Osteoblast (primary cell): ENCODE measurements at regions not wholly inside any gene's neighbourhood (a gene's known extent, or its start where the extent isn't known, plus 50 kb on each side); places are given as distances from the start of the nearest gene placed in this dataset.

Experiments
- DNase-seq: peaks from one replicate; pipeline ENCODE4 v3.0.0; 2011; ENCODE audit warnings: low spot score, mixed read lengths; ENCODE audit not compliant: insufficient read length; ENCODE audit errors: missing footprints
- H2AFZ ChIP-seq: 2 replicates; pipeline ENCODE4 v1.6.0; 2011; ENCODE audit warnings: mild to moderate bottlenecking, low read length
- H3K27ac ChIP-seq: 2 replicates; pipeline ENCODE4 v1.5.1; 2011; ENCODE audit warnings: mild to moderate bottlenecking, low read depth, low read length, moderate library complexity
- H3K27me3 ChIP-seq: 2 replicates; pipeline ENCODE4 v1.6.0; 2012; ENCODE audit warnings: mild to moderate bottlenecking, control low read depth, inconsistent platforms, low read length, moderate library complexity; ENCODE audit not compliant: insufficient read depth
- H3K36me3 ChIP-seq: 2 replicates; pipeline ENCODE4 v1.5.1; 2011; ENCODE audit warnings: mild to moderate bottlenecking, low read length, control low read depth, moderate library complexity; ENCODE audit not compliant: insufficient read depth
- H3K4me1 ChIP-seq: 2 replicates; pipeline ENCODE4 v1.5.1; 2011; ENCODE audit warnings: mild to moderate bottlenecking, low read length, control low read depth, moderate library complexity; ENCODE audit not compliant: insufficient read depth
- H3K4me2 ChIP-seq: 2 replicates; pipeline ENCODE4 v1.6.0; 2011; ENCODE audit warnings: mild to moderate bottlenecking, low read length; ENCODE audit not compliant: insufficient read depth
- H3K4me3 ChIP-seq: fragments of 200-600 bp; sonication (generic); 3 replicates; pipeline ENCODE4 v1.5.1; 2012; ENCODE audit warnings: mild to moderate bottlenecking, low read length, inconsistent platforms; ENCODE audit not compliant: insufficient read depth
- H3K79me2 ChIP-seq: 2 replicates; pipeline ENCODE4 v1.6.0; 2012; ENCODE audit warnings: mild to moderate bottlenecking, low read length, control low read depth, inconsistent platforms; ENCODE audit not compliant: insufficient read depth
- H3K9me3 ChIP-seq: 2 replicates; pipeline ENCODE4 v1.5.1; 2011; ENCODE audit warnings: low read depth, low read length, control low read depth
- H4K20me1 ChIP-seq: 2 replicates; pipeline ENCODE4 v1.6.0; 2012; ENCODE audit warnings: mild to moderate bottlenecking, low read length, control low read depth; ENCODE audit not compliant: insufficient read depth
- CTCF ChIP-seq: IDR thresholded peaks from 2 replicates; pipeline ENCODE4 v1.5.1; 2011; ENCODE audit warnings: mild to moderate bottlenecking, low read depth, low read length, moderate library complexity; ENCODE audit errors: extremely low read depth

- H3K79me2 ChIP-seq: no peaks in the 10 kb centered on the region
- no peak overlapping the region for H3K4me2 ChIP-seq
- no peak for DNase-seq
- no peak for TF ChIP-seq CTCF
- H2AFZ ChIP-seq: no peak overlapping the region
- no peaks in the 10 kb centered on the region for H3K9me3 ChIP-seq
- H3K4me3 ChIP-seq: no peak overlapping the region
- peaks cover 5% of the 10 kb centered on the region for H3K4me1 ChIP-seq
- no peaks in the 10 kb centered on the region for H4K20me1 ChIP-seq
- H3K36me3 ChIP-seq: no peaks in the 10 kb centered on the region
- no peaks in the 10 kb centered on the region for H3K27me3 ChIP-seq
- H3K27ac ChIP-seq: no peak overlapping the region
These were observed 401.7 kb upstream of the LYPLAL1 start for GRCh38 chr1:218771931-218772330.

- Histone ChIP-seq H2AFZ (no peak overlapping the region), H3K27me3 (no peaks in the 10 kb centered on the region), H3K79me2 (no peaks in the 10 kb centered on the region), H3K4me3 (no peak overlapping the region), H3K4me2 (peak overlapping the region; percentile 26), H3K36me3 (no peaks in the 10 kb centered on the region), H3K27ac (no peak overlapping the region), H4K20me1 (no peaks in the 10 kb centered on the region), H3K4me1 (peaks cover 5% of the 10 kb centered on the region), H3K9me3 (no peaks in the 10 kb centered on the region)
- DNase-seq: peak; percentile 53
- no peak for TF ChIP-seq CTCF
These were observed 401.1 kb upstream of the LYPLAL1 start for GRCh38 chr1:218772575-218772974.

GRCh38 chr1:218775501-218776021, 398.1 kb upstream of the LYPLAL1 start:
- no peaks in the 10 kb centered on the region for H3K9me3 ChIP-seq
- H3K4me2 ChIP-seq: no peak overlapping the region
- no peaks in the 10 kb centered on the region for H3K79me2 ChIP-seq
- no peak overlapping the region for H2AFZ ChIP-seq
- no peak for DNase-seq
- no peak overlapping the region for H3K27ac ChIP-seq
- TF ChIP-seq CTCF: no peak
- H3K27me3 ChIP-seq: no peaks in the 10 kb centered on the region
- no peak overlapping the region for H3K4me3 ChIP-seq
- H4K20me1 ChIP-seq: no peaks in the 10 kb centered on the region
- peaks cover 7% of the 10 kb centered on the region for H3K4me1 ChIP-seq
- no peaks in the 10 kb centered on the region for H3K36me3 ChIP-seq

GRCh38 chr1:218778257-218779126, 395.2 kb upstream of the LYPLAL1 start:
- peaks cover 2% of the 10 kb centered on the region for H3K4me1 ChIP-seq
- no peaks in the 10 kb centered on the region for H3K79me2 ChIP-seq
- H3K9me3 ChIP-seq: no peaks in the 10 kb centered on the region
- H3K27me3 ChIP-seq: no peaks in the 10 kb centered on the region
- H3K4me3 ChIP-seq: no peak overlapping the region
- no peak for TF ChIP-seq CTCF
- H2AFZ ChIP-seq: no peak overlapping the region
- H4K20me1 ChIP-seq: no peaks in the 10 kb centered on the region
- no peak overlapping the region for H3K27ac ChIP-seq
- H3K4me2 ChIP-seq: no peak overlapping the region
- no peak for DNase-seq
- no peaks in the 10 kb centered on the region for H3K36me3 ChIP-seq
